ENCODE measurements at regions not wholly inside any gene's neighbourhood (a gene's known extent, or its start where the extent isn't known, plus 50 kb on each side); places are given as distances from the start of the nearest gene placed in this dataset.

DNA sequence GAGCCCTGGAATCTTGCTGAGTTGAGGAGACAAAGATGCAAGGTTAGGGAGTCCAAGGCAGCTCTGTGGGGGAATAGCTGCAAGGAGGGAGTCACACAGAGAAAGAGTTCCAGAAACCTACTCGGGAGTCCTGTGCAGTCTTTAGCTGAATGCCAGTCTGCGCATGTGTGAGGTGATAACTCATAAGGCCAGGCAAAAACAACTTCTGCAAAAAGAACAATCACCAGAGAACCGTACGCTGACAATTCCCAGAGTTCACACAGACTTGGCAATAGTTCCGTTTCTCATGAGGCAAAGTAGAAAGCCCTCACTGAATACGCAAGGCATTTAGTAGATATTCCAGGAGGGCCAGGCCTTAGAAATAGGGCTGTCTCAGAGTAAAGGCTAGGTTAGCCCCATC lies 135.2 kb upstream of the TAB2 start:
- DNase-seq (ENCODE audit: low read depth), result no peak

GRCh38 chr6:149184523-149184922 lies 133.0 kb upstream of the TAB2 start:
- no peak for DNase-seq (ENCODE audit: low read depth)

GRCh38 chr6:149185799-149186357 lies 131.6 kb upstream of the TAB2 start:
- DNase-seq (ENCODE audit: low read depth), result no peak

DNA sequence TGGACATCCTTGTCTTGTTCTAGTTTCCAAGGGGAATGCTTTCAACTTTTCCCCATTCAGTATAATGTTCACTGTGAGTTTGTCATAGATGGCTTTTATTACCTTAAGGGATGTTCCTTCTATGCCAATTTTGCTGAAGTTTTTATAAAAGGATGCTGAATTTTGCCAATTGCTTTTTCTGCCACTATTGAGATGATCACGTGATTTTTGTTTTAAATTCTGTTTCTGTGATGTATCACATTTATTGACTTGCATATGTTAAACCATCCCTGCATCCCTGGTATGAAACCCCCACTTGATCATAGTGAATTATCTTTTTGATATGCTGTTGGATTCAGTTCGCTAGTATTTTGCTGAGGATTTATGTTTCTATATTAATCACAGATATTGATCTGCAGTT lies 130.6 kb upstream of the TAB2 start:
- DNase-seq (ENCODE audit: low read depth), result no peak

DNA sequence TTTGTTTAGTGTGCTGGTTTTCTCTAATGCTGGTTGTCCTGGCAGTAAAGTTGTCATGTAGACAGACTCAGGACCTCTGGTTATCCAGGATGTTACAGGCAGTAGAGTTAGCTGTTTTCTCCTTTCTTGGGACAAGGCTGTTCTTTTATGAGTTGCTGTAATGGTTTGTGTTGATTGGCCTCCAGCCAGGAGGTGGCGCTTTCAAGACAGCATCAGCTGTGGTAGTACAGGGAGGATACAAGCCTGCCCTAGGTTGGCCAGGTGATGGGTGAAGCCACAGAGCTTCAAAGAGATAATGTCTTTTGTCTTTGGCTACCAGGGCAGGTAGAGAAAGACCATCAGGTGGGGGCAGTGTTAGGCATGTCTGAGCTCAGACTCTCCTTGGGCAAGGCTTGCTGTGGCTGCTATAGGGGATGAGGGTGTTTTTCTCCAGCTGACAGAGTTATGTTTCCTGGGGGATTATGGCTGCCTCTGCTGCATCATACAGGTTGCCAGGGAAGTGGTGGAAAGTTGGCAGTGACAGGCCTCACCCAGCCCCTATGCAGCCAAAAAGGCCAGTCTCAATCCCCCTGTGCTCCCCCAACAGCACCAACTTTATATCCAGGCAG lies 127.2 kb upstream of the TAB2 start:
- DNase-seq (ENCODE audit: low read depth), result no peak

DNA sequence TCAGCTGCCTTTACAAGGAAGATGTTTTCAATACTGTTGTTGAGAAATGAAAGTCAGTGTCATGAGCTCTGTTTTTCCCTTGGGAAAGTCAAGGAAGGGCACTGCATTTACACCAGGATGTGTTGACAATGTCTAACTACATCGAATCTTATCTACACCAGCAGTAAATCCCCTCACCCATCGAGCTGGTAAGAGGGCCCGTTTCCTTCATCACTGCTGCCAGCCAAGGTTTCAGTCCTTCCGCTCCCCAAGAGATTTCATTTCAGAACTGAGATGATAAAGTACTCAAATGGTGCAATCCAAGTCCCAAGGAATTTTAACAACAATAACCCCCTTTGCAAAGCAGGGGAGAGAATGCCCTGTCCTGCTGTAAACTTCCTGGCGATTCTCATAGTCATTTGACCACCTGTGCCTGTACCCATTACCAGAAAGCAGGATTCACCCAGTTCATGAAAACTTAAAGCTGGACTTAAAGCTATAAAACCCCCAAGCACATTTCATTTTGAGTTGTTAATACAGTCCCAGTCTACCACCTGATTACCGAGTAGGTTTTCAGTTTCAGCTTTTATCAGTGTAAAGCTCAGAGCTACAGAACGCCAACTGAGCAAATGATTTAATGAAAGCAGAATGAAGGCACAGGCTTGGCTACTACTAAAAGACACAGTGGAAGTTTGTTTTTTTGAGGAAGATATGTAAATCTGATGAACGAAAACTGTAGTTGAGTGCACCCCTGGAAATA lies 122.5 kb upstream of the TAB2 start:
- DNase-seq (ENCODE audit: low read depth), result no peak

DNA sequence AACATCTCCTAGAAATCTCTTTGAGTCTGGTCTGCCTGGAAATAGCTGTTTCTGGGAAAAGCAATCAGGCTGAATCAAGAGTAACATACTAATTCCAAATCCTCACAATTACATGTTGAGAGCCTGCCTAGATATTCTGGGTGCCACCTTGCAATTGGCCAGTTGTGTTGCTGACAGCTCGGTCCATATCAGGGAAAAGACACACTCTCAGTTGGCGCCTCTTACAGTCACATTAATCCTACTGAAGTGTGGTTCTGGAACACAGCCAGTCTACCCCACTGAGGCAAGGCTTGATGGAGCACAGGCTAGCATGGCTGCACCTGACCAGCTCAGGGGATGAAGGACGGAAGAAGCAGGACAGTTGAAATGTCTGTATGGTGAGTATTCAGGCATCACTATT lies 121.4 kb upstream of the TAB2 start:
- no peak for DNase-seq (ENCODE audit: low read depth)

DNA sequence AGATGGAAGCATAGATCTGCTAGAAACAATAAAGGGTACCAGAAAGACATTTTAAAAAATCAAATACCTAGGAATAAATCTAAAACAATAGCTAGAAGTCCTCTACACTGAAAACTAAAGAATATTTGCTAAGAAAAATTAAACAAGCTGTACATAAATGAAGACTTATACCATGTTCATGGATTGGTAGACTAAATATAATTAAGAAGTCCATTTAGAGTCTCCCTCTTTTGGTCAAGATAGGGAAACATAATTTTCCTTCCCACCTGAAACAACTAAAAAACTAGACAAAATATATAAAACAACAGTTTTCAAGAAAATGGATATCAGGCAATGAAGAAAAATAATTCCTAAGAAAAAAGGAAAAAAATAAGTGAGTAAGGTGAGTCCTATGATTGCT lies 120.0 kb upstream of the TAB2 start:
- DNase-seq (ENCODE audit: low read depth), result no peak

- no peak for DNase-seq (ENCODE audit: low read depth)
Measured at GRCh38 chr6:149198265-149198664, 119.2 kb upstream of the TAB2 start.

- DNase-seq (ENCODE audit: low read depth), result no peak
Measured at GRCh38 chr6:149200282-149200945, 117.1 kb upstream of the TAB2 start.

GRCh38 chr6:149201068-149201655 lies 116.3 kb upstream of the TAB2 start:
- no peak for DNase-seq (ENCODE audit: low read depth)

GRCh38 chr6:149202100-149202499 lies 115.4 kb upstream of the TAB2 start:
- no peak for DNase-seq (ENCODE audit: low read depth)

- no peak for DNase-seq (ENCODE audit: low read depth)
Measured at GRCh38 chr6:149202952-149203351, 114.6 kb upstream of the TAB2 start.

GRCh38 chr6:149203509-149203908 lies 114.0 kb upstream of the TAB2 start:
- DNase-seq (ENCODE audit: low read depth), result no peak

GRCh38 chr6:149208134-149208601 lies 109.3 kb upstream of the TAB2 start:
- no peak for DNase-seq (ENCODE audit: low read depth)

GRCh38 chr6:149209871-149210775 lies 107.4 kb upstream of the TAB2 start:
- DNase-seq (ENCODE audit: low read depth), result no peak

DNA sequence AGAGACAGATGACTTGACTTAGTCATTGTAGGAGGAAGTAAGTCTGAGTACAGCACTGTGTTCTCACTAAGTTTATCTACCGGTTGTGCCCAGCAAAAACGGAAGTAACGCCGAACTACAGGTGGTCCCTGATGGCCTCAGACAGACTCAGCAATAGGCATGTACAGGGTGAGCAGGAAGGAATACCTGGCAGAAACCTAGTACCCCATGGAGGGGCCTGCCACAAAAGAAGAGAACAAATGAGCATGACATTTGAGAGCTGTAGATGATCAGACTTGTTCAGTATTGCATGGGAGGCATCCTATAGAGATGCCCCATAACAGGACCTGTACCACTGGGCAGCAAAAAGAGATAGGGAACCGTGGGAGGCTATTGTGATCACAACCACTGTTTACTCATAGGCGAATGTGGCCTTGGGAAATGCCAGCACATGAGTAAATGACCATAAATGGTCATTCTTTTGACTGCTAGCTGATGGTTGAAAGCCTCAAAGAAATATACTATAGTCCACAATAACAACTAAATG lies 106.4 kb upstream of the TAB2 start:
- no peak for DNase-seq (ENCODE audit: low read depth)

- DNase-seq (ENCODE audit: low read depth), result no peak
Measured at GRCh38 chr6:149212206-149212605, 105.3 kb upstream of the TAB2 start.

- DNase-seq (ENCODE audit: low read depth), result no peak
Measured at GRCh38 chr6:149212892-149213801, 104.4 kb upstream of the TAB2 start.

DNA sequence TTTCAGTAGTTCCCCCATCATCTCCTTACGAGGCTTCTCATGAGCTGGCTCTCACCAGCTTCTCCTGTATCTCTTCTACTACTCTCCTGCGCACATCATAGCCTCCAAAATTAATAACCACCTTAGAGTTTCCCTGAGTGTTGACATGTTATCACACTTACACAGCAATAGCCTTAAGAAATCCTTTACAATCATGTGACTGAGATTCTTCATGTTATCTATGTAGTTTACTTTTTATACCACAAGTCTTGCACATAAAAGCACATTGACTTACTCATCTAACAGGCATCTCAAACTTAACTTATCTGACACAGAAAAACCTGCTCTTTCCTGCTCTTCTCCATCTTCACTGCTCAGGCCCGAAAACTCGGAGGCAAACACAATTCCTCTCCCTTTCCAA lies 103.7 kb upstream of the TAB2 start:
- no peak for DNase-seq (ENCODE audit: low read depth)

Measured in stimulated activated CD8-positive, alpha-beta memory T cell treated with anti-CD3 and anti-CD28 coated beads, Interleukin-12 subunit alpha, Interleukin-12 subunit beta, amount 100 ng/mL, for 1 hour (primary cell).